Type B pancreatic cell (in vitro differentiated cells): ENCODE measurements at regions not wholly inside any gene's neighbourhood (a gene's known extent, or its start where the extent isn't known, plus 50 kb on each side); places are given as distances from the start of the nearest gene placed in this dataset.

Source experiments
- DNase-seq: peaks from one replicate; pipeline ENCODE4 v3.0.0; 2021; ENCODE audit warnings: mixed read lengths; ENCODE audit not compliant: unreplicated experiment; ENCODE audit errors: extremely low spot score
- H3K27ac Mint-ChIP-seq: 2 replicates; pipeline ENCODE4 v1.8.0; 2021; ENCODE audit warnings: mild to moderate bottlenecking, mixed read lengths
- H3K27me3 Mint-ChIP-seq: 2 replicates; pipeline ENCODE4 v1.8.0; 2021; ENCODE audit warnings: mixed read lengths
- H3K36me3 Mint-ChIP-seq: 2 replicates; pipeline ENCODE4 v1.8.0; 2021; ENCODE audit warnings: mixed read lengths
- H3K4me1 Mint-ChIP-seq: one replicate; pipeline ENCODE4 v1.8.0; 2021; ENCODE audit warnings: mixed read lengths; ENCODE audit not compliant: unreplicated experiment
- H3K4me3 Mint-ChIP-seq: 2 replicates; pipeline ENCODE4 v1.8.0; 2021; ENCODE audit warnings: mild to moderate bottlenecking, mixed read lengths
- H3K9me3 Mint-ChIP-seq: 2 replicates; pipeline ENCODE4 v1.8.0; 2021; ENCODE audit warnings: mixed read lengths
- TF ChIP-seq, protein P1 (sequence below): fragments of 200-600 bp; sonication (generic); conservative IDR thresholded peaks from 2 replicates; pipeline ENCODE4 v1.5.0; 2021; ENCODE audit warnings: antibody characterized with exemption, mild to moderate bottlenecking

- TF ChIP-seq, protein P1, sequence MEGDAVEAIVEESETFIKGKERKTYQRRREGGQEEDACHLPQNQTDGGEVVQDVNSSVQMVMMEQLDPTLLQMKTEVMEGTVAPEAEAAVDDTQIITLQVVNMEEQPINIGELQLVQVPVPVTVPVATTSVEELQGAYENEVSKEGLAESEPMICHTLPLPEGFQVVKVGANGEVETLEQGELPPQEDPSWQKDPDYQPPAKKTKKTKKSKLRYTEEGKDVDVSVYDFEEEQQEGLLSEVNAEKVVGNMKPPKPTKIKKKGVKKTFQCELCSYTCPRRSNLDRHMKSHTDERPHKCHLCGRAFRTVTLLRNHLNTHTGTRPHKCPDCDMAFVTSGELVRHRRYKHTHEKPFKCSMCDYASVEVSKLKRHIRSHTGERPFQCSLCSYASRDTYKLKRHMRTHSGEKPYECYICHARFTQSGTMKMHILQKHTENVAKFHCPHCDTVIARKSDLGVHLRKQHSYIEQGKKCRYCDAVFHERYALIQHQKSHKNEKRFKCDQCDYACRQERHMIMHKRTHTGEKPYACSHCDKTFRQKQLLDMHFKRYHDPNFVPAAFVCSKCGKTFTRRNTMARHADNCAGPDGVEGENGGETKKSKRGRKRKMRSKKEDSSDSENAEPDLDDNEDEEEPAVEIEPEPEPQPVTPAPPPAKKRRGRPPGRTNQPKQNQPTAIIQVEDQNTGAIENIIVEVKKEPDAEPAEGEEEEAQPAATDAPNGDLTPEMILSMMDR: no peak
- H3K9me3 Mint-ChIP-seq: no peaks in the 10 kb centered on the region
- H3K4me1 Mint-ChIP-seq: no peaks in the 10 kb centered on the region
- no peaks in the 10 kb centered on the region for H3K36me3 Mint-ChIP-seq
- H3K4me3 Mint-ChIP-seq: no peak overlapping the region
- no peak overlapping the region for H3K27ac Mint-ChIP-seq
- peaks cover 8% of the 10 kb centered on the region for H3K27me3 Mint-ChIP-seq
- DNase-seq: no peak
Measured at GRCh38 chr2:144147356-144147755, 372.6 kb downstream of the ZEB2 start.

GRCh38 chr2:144146876-144147275 lies 373.0 kb downstream of the ZEB2 start:
- Mint-ChIP-seq H3K4me3 (no peak overlapping the region), H3K36me3 (no peaks in the 10 kb centered on the region), H3K27me3 (peaks cover 11% of the 10 kb centered on the region), H3K9me3 (no peaks in the 10 kb centered on the region), H3K4me1 (no peaks in the 10 kb centered on the region), H3K27ac (no peak overlapping the region)
- DNase-seq: no peak
- TF ChIP-seq, protein P1: no peak

DNA sequence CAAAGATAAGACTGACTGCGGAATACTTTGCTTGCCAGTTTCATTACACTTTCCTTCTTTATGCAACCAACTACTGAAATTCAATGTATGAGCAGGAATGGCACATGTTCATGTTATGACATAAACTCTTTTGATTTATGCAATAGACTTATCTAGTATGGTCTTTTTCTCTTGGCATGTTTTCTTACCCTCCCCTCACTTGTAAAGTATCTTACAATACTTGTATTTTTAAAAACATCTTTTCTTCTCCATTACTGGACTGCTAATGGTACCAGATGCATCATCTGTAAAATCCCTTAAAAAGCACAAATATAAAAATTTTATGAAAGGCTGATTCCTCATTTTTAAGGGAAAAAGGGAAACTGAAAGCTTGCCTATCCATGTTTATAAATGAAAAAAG lies 373.8 kb downstream of the ZEB2 start:
- DNase-seq: no peak
- H3K9me3 Mint-ChIP-seq: no peaks in the 10 kb centered on the region
- H3K27ac Mint-ChIP-seq: no peak overlapping the region
- TF ChIP-seq, protein P1: no peak
- peaks cover 3% of the 10 kb centered on the region for H3K36me3 Mint-ChIP-seq
- H3K4me3 Mint-ChIP-seq: no peak overlapping the region
- peaks cover 11% of the 10 kb centered on the region for H3K27me3 Mint-ChIP-seq
- no peaks in the 10 kb centered on the region for H3K4me1 Mint-ChIP-seq

- no peaks in the 10 kb centered on the region for H3K9me3 Mint-ChIP-seq
- peaks cover 3% of the 10 kb centered on the region for H3K36me3 Mint-ChIP-seq
- peaks cover 16% of the 10 kb centered on the region for H3K27me3 Mint-ChIP-seq
- TF ChIP-seq, protein P1: no peak
- DNase-seq: no peak
- no peaks in the 10 kb centered on the region for H3K4me1 Mint-ChIP-seq
- H3K4me3 Mint-ChIP-seq: no peak overlapping the region
- H3K27ac Mint-ChIP-seq: no peak overlapping the region
Measured at GRCh38 chr2:144143294-144144151, 376.4 kb downstream of the ZEB2 start.

DNA sequence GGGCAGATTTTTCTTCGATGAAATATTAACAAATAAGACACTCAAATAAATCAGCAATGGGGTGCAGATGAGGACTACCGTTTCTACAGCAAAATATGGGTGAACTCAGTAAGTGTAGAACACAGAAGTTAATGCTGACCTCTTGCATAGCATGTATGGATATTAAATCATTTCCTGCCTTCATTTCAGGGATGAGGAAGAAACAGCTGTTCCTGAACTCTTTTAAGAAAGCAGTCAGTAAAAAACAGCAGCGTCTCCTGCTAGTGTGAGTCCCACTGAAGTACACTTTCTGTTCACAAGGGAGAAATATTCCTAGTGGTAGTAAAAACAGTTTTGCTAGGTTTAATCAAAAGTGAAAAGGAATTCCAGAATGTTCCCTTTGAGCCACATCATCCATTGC lies 379.0 kb downstream of the ZEB2 start:
- Mint-ChIP-seq H3K9me3 (no peaks in the 10 kb centered on the region), H3K4me3 (no peak overlapping the region), H3K27me3 (peaks cover 27% of the 10 kb centered on the region), H3K4me1 (peaks cover 4% of the 10 kb centered on the region), H3K27ac (no peak overlapping the region), H3K36me3 (peaks cover 6% of the 10 kb centered on the region)
- TF ChIP-seq, protein P1: no peak
- no peak for DNase-seq
